H1 (cell line): ENCODE measurements at regions not wholly inside any gene's neighbourhood (a gene's known extent, or its start where the extent isn't known, plus 50 kb on each side); places are given as distances from the start of the nearest gene placed in this dataset.

Source experiments
- CHD2 ChIP-seq: IDR thresholded peaks from 2 replicates; pipeline ENCODE4 v1.6.1; 2012; ENCODE audit warnings: low read length, improper control_type of control experiment
- HDAC2 ChIP-seq, 2 experiments: fragments of 300-600 bp in 1 of 2; sonication (generic) in 1 of 2; IDR thresholded peaks; 2 replicates each; pipeline ENCODE4 v1.6.1; 2011 to 2012; ENCODE audit warnings: low read depth in 2 of 2, low read length in 2 of 2, mild to moderate bottlenecking in 2 of 2, moderate library complexity in 2 of 2, borderline replicate concordance in 1 of 2, inconsistent platforms in 1 of 2
- TF ChIP-seq, protein P1 (sequence below): IDR thresholded peaks from 2 replicates; pipeline ENCODE4 v1.6.1; 2011; ENCODE audit warnings: low read depth, mild to moderate bottlenecking, low read length; ENCODE audit not compliant: insufficient read depth

DNA sequence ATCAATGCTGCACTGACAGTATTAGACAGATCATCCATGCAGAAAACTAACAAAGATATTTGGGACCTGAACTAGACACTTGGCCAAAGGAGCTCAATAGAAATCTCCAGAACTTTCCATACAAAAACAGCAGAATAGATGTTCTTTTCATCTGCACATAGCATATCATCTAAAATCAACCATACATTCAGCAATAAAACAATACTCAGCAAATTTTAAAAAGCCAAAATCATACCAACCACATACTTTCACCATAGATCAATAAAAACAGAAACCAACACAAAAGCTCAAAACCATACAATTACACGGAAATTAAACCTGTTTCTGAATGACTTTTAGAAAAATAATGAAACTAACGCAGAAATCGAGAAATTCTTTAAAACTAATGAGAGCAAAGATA is 592.6 kb downstream of the SLITRK5 start (continued):
- TF ChIP-seq, protein P1, sequence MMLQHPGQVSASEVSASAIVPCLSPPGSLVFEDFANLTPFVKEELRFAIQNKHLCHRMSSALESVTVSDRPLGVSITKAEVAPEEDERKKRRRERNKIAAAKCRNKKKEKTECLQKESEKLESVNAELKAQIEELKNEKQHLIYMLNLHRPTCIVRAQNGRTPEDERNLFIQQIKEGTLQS, result no peak
- TF ChIP-seq HDAC2 (IDR thresholded peaks at IDR 0.05; ENCODE audit: borderline replicate concordance in 1 of 2, low read depth in 2 of 2, low read length in 2 of 2) (no peak), CHD2 (no peak)
